Prostate gland (tissue), 2 donors: ENCODE measurements at regions not wholly inside any gene's neighbourhood (a gene's known extent, or its start where the extent isn't known, plus 50 kb on each side); places are given as distances from the start of the nearest gene placed in this dataset.

ENCODE experiments used
- POLR2A ChIP-seq: fragments of 450-650 bp; IDR thresholded peaks from one replicate; pipeline ENCODE4 v1.6.1; 2016; ENCODE audit warnings: antibody characterized with exemption, mild to moderate bottlenecking
- TF ChIP-seq, protein P1 (sequence below), 4 experiments: fragments of 200-600 bp in 2 of 4; fragments of 450-650 bp in 2 of 4; sonication (generic) in 2 of 4; IDR thresholded peaks; 1 replicate in 3 of 4; 2 replicates in 1 of 4; pipeline ENCODE4 v1.5.1; 2016 to 2019; ENCODE audit warnings: antibody characterized with exemption in 4 of 4, mild to moderate bottlenecking in 2 of 4, moderate library complexity in 2 of 4

- TF ChIP-seq, protein P1, sequence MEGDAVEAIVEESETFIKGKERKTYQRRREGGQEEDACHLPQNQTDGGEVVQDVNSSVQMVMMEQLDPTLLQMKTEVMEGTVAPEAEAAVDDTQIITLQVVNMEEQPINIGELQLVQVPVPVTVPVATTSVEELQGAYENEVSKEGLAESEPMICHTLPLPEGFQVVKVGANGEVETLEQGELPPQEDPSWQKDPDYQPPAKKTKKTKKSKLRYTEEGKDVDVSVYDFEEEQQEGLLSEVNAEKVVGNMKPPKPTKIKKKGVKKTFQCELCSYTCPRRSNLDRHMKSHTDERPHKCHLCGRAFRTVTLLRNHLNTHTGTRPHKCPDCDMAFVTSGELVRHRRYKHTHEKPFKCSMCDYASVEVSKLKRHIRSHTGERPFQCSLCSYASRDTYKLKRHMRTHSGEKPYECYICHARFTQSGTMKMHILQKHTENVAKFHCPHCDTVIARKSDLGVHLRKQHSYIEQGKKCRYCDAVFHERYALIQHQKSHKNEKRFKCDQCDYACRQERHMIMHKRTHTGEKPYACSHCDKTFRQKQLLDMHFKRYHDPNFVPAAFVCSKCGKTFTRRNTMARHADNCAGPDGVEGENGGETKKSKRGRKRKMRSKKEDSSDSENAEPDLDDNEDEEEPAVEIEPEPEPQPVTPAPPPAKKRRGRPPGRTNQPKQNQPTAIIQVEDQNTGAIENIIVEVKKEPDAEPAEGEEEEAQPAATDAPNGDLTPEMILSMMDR (IDR thresholded peaks at IDR 0.05) = no peak
- TF ChIP-seq POLR2A = no peak
Measured at GRCh38 chr4:173913496-173913895, 370.0 kb downstream of the FBXO8 start.
